Astrocyte of the spinal cord (primary cell): ENCODE measurements at regions not wholly inside any gene's neighbourhood (a gene's known extent, or its start where the extent isn't known, plus 50 kb on each side); places are given as distances from the start of the nearest gene placed in this dataset.

Experiments used
- DNase-seq: peaks from one replicate; pipeline ENCODE4 v3.0.0; 2011; ENCODE audit warnings: low read depth, low spot score
- H3K4me3 ChIP-seq: 2 replicates; pipeline ENCODE4 v1.5.1; 2011; ENCODE audit warnings: low read depth, mild to moderate bottlenecking, low read length, moderate library complexity
- in situ Hi-C: cut with HindIII; loops from 2 replicates; pipeline ENCODE4 v1.10.0; 2017; ENCODE audit warnings: low sequenced_read_pairs
- TF ChIP-seq, protein P1 (sequence below): IDR thresholded peaks from 2 replicates; pipeline ENCODE4 v1.5.1; 2012; ENCODE audit warnings: low read depth, mild to moderate bottlenecking, low read length, inconsistent platforms

DNA sequence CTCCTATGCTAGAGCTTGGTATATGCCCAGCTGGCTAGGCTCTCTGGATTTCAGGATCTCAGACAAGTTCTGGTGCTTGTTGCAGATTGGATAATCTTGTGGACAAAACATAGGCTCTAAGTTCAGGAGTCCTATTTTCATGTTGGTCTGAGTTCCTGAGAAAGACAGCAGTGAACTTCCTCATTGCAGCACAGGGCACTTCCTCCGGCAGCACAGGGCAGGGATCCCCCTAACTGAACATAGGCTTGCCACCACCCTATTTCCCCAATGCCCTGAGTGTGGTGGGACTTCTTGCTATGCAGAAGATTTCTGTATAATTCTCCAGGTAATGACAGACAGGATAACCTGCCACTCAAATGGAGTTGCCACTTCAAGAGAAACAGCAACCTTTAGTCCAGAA lies 220.1 kb downstream of the PIK3R1 start:
- H3K4me3 ChIP-seq = no peak overlapping the region
- in situ Hi-C loops = no loop called here
- no peak for DNase-seq
- TF ChIP-seq, protein P1, sequence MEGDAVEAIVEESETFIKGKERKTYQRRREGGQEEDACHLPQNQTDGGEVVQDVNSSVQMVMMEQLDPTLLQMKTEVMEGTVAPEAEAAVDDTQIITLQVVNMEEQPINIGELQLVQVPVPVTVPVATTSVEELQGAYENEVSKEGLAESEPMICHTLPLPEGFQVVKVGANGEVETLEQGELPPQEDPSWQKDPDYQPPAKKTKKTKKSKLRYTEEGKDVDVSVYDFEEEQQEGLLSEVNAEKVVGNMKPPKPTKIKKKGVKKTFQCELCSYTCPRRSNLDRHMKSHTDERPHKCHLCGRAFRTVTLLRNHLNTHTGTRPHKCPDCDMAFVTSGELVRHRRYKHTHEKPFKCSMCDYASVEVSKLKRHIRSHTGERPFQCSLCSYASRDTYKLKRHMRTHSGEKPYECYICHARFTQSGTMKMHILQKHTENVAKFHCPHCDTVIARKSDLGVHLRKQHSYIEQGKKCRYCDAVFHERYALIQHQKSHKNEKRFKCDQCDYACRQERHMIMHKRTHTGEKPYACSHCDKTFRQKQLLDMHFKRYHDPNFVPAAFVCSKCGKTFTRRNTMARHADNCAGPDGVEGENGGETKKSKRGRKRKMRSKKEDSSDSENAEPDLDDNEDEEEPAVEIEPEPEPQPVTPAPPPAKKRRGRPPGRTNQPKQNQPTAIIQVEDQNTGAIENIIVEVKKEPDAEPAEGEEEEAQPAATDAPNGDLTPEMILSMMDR = no peak

DNA sequence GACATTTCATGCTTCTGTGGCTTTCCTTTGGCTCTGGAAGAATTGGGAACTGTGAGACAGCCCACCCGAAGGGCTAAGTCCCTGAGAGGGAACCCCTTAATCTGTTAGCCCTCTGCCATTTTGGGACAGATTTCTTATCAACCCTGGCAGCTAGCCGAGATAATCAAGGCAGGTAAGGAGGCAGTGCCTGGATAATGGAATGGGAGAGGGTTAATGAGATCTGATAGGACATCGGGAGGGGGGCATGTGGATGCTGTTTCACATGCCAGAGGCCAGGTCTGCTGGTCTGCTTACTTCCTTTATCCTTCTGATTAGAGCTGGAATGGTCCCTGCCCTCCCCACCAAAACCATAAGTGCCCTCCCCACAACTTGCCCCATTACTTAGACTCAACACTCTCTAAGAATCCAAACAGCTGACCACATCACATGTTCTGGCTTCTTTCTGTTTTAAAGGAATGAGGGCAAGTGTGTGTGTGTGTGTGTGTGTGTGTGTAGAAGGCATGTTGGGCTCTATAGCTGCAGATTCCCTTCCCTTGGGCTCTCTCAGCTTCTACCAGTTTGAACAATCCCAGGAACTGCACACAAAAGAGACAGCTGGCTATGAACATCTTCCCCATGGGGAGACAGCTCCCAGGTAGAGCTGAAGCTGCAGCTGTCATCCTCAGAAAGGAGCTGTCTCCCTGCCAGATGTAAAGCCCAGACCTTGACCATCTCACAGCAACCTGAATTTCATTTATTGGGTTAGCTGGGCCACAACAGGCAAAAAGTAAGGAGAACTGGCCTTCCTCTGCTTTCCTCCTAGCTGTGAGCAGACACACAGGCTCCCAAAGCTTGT lies 221.3 kb downstream of the PIK3R1 start:
- no peak overlapping the region for H3K4me3 ChIP-seq
- TF ChIP-seq, protein P1 = no peak
- in situ Hi-C loops = no loop called here
- peak; percentile 5 for DNase-seq

DNA sequence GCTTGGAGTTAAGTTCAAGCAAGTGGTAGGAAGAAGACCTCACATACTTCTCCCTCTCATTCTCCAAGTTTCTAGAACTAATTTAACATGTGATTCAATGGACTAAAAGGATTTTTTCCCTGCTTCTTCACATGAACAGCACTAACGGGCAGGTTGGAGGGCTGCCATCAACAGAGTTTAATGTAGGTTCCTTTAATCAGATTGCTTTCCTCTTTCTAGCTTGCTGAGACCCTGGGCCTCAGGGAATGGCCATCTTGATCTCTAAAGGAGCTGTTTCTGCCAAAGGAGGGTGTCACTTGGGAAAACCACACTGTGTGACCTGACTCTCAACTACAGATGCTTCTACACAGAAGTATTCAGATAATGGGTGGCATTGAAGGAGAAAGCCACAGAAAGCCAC lies 223.3 kb downstream of the PIK3R1 start:
- no peak overlapping the region for H3K4me3 ChIP-seq
- no peak for DNase-seq
- TF ChIP-seq, protein P1 = no peak
- in situ Hi-C loops = no loop called here

DNA sequence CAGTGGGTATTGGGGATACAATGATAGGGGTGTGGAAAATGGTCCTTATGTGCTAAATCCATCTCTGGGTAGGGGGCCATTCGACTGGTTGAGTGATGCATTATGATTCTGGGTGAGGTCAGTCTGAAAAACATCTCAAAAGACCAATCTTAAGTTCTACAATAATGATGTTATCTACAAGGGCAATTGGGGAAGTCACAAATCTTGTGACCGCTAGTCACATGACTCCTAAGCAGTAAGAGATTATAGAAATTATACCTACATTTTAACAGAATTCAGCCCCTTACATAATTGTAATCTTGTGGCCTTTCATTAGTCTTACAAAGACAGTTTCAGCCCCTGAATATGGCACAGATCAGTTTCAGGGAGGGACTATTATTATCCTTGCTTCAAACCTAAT lies 224.7 kb downstream of the PIK3R1 start:
- TF ChIP-seq, protein P1 = no peak
- no peak overlapping the region for H3K4me3 ChIP-seq
- DNase-seq = no peak
- in situ Hi-C loops = no loop called here

DNA sequence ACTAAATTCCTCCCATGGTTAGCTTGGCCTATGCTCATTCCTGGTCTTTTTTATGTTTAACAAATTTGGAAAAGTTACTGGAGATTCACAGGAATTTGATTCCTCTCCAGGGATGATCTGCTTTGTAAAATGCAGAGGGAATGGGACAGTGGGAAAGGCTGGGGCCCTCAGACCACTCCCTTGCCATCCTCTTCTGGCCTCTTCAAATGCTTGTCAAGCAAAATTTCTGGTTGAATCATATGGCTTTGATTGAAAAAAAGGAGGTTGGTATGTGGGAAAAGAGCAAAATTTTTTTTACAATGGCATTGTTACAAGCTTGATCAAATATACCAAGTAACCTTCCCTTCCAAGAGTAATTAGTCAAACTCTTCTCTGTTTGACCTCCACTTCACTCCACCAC lies 225.1 kb downstream of the PIK3R1 start:
- DNase-seq = no peak
- no peak overlapping the region for H3K4me3 ChIP-seq
- TF ChIP-seq, protein P1 = no peak
- in situ Hi-C loops = no loop called here

DNA sequence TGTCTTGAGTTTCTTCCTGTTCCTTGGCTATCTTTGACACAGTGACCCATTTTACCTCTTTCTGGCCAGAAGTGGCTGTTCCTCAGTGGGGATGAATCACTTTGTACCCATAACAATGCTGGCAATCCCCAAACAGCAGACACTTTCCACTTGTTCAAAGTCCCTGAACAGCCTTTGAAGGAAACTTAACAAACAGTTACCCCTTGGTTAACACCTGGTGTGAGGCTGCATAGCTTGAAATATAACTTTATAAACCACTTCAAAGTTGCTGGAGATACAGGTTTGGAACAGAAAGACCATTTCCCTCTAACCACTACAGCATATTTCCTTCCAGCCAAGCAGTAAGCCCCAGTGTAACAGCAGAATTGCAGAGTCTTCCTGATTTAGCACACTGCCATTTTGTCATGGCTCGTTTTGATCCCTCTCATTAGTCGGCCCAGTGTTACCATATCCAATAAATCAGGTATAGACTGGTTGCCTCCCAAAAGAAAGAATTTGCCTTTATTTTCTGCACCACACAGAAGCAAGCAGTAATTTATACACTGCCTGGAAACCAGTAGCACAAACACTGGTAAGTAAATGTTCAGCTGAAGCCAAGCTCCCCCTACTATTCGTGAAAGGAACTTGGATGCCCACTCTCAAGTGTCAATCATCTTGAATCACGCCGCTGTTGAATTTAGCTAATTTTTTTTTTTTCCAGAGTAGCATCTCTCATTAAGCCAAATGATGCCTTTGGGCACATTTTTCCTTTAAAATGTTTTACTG lies 225.9 kb downstream of the PIK3R1 start:
- in situ Hi-C loops = no loop called here
- no peak overlapping the region for H3K4me3 ChIP-seq
- DNase-seq = no peak
- TF ChIP-seq, protein P1 = no peak
